GM10248 (cell line): ENCODE measurements at regions not wholly inside any gene's neighbourhood (a gene's known extent, or its start where the extent isn't known, plus 50 kb on each side); places are given as distances from the start of the nearest gene placed in this dataset.

ENCODE experiments used
- CTCF ChIA-PET: fragments of 300-600 bp; sonication (Branson Sonifier 250); formaldehyde crosslinking; extraction: SDS; loops from one replicate; lab custom pipeline; 2021; ENCODE audit warnings: antibody characterized with exemption; lab: Yijun Ruan, JAX
- POLR2A ChIA-PET: fragments of 350-650 bp; sonication (Branson Sonifier 250); formaldehyde crosslinking; extraction: SDS; loops from one replicate; lab custom pipeline; 2020; ENCODE audit warnings: antibody characterized with exemption; lab: Yijun Ruan, JAX
- DNase-seq: peaks from one replicate; pipeline ENCODE4 v3.0.0; 2012; ENCODE audit errors: extremely low spot score
- CTCF ChIP-seq: IDR thresholded peaks from 2 replicates; pipeline ENCODE4 v1.5.1; 2012; ENCODE audit warnings: mild to moderate bottlenecking, low read depth; ENCODE audit errors: extremely low read depth, missing control alignments, control extremely low read depth

GRCh38 chr16:66054095-66054494, 312.4 kb upstream of the CDH5 start:
- CTCF ChIA-PET = no interaction called here
- DNase-seq = no peak
- POLR2A ChIA-PET = no interaction called here
- TF ChIP-seq CTCF = no peak

DNA sequence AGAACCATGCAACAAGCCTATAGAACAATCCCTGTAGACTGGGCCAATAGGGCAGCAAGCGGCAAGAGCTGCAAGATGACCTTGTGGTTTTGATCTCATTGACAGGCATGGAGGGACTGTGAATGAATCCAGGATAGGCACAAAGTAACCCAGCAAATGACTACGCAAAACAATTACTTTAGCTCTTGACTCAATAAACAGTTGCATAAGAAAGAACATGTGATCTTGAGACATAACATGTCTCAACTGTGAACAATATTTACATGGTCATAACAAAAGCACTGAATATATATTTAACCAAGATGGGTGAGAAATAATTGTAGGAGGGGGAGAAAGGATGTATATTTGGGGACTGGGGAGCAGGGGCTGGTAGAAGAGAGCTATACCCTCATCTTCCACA, 313.7 kb upstream of the CDH5 start:
- ChIA-PET CTCF (no interaction called here), POLR2A (interaction anchor here (0.6 kb wide), 1 partner anchor 196 kb away, joined by 8 read pairs; no protein-coding TSS in a partner anchor)
- no peak for DNase-seq

GRCh38 chr16:66050991-66051390, 315.5 kb upstream of the CDH5 start:
- ChIA-PET CTCF (interaction anchor here (1.5 kb wide), 2 partner anchors 17 to 60 kb away, joined by 3 to 4 read pairs; no protein-coding TSS in a partner anchor), POLR2A (no interaction called here)
- DNase-seq = no peak
- no peak for TF ChIP-seq CTCF

More for the DNA sequence above, 313.7 kb upstream of the CDH5 start:
- no peak for TF ChIP-seq CTCF

GRCh38 chr16:66049865-66050264, 316.6 kb upstream of the CDH5 start:
- CTCF ChIA-PET = no interaction called here
- POLR2A ChIA-PET = no interaction called here

DNA sequence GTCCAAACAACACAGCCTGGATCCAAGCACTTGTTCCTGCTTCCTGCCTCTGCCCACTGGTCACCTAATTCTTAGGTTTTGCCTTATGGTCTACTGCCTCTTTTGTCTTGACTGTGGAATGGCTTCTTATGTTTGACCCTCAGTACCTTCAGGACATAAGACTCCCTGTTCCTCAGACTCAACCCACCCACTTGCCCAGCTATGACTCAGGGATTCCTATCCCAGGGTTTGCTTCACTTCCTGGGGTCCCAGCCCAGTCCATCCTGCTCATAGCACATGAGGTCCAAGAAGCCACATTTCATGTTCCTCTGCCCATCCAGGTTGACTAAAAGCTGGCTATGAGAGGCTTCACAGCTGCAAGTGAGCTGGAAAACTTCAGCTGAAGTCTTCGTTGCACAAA, 320.9 kb upstream of the CDH5 start:
- DNase-seq = no peak
- TF ChIP-seq CTCF = no peak
- POLR2A ChIA-PET = no interaction called here
- CTCF ChIA-PET = interaction anchor here (1.0 kb wide), 1 partner anchor 19 kb away, joined by 3 read pairs; no protein-coding TSS in a partner anchor

More at GRCh38 chr16:66049865-66050264, 316.6 kb upstream of the CDH5 start:
- DNase-seq = no peak
- no peak for TF ChIP-seq CTCF

GRCh38 chr16:66044556-66044955, 321.9 kb upstream of the CDH5 start:
- POLR2A ChIA-PET = no interaction called here
- DNase-seq = no peak
- no peak for TF ChIP-seq CTCF
- CTCF ChIA-PET = no interaction called here
